ENCODE measurements at regions not wholly inside any gene's neighbourhood (a gene's known extent, or its start where the extent isn't known, plus 50 kb on each side); places are given as distances from the start of the nearest gene placed in this dataset.

DNA sequence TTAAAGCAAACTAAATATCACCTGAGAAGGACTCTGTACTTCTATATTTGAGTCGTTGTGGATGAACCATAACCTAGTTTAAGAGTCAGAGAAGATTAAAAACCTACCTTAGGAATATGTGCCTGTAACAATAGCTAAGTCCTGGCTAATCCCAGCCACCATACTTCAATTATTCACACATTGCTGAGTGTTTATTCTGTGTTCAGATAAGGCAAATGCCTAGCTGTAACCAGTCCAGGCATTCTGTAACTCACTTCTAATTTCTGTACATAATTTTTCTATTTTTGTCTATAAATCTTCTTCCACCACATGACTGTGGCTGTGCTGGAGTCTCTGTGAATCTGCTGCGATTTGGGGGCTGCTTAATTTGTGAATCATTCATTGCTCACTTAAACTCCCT, 441.9 kb upstream of the ADAMTS5 start:
- no peak overlapping the region for H3K27ac Mint-ChIP-seq
- H3K36me3 Mint-ChIP-seq = no peaks in the 10 kb centered on the region
- DNase-seq (ENCODE audit: low spot score in 2 of 2) = no peak
- peaks cover 4 to 5% of the 10 kb centered on the region in 2 donors for H3K9me3 Mint-ChIP-seq
- ATAC-seq = no peak

DNA sequence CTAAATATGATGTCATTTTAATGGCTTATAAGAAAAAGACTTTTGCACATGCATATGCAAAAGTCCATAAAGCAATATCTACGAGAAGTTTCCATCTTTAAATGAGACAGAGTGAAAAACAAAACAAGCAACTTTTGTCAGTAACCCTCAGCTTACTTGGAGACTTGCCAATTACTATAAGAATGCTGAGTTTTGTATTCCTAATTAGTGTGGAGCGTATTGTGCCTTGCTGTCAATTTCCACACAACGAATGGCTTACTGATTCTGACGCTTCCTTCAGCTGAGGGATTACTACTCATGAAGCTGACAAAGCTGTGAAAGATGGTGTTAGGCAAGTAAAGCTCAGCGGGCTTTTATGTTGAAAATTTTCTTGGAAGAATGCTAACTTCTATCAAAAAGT, 440.4 kb upstream of the ADAMTS5 start:
- H3K9me3 Mint-ChIP-seq = peaks cover 4 to 5% of the 10 kb centered on the region in 2 donors
- no peak for DNase-seq (ENCODE audit: low spot score in 2 of 2)
- no peak for ATAC-seq
- no peaks in the 10 kb centered on the region for H3K36me3 Mint-ChIP-seq
- H3K27ac Mint-ChIP-seq = no peak overlapping the region

DNA sequence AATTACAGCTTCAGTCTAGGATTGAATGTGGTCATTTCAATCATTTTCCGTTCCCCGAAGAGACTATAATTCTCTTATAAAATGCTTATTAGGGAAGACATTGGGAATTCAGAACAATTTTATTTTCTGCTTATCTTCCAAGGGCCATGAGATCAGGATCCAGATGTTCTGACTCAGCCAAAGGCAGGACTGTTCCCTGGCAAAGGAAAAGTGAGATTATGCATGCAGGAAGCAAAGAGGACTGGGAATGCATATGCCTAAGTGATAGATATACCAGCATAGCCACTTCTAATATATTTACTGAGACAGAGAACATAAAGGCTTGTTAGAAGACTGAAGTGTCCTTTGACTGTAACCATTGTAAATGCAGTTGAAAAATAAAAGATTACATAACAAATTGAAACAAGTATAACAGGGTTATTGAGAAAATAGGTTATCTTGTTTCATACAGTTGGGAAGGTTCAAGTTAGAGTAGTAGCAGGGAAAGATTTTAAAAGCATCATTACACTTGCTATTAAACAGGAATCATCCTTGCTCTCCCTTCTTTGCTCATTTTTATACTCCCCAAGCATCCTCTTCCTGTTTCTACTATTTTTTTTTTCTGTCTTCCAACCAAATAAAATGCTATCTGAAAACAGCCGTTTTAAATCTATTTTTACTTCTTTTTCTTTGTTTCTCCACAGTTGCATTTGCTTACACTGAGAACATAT, 439.6 kb upstream of the ADAMTS5 start:
- DNase-seq (ENCODE audit: low spot score in 2 of 2) (no peak), ATAC-seq (no peak)
- no peaks in the 10 kb centered on the region for H3K36me3 Mint-ChIP-seq
- peaks cover 4 to 8% of the 10 kb centered on the region in 2 donors for H3K9me3 Mint-ChIP-seq
- H3K27ac Mint-ChIP-seq = no peak overlapping the region

DNA sequence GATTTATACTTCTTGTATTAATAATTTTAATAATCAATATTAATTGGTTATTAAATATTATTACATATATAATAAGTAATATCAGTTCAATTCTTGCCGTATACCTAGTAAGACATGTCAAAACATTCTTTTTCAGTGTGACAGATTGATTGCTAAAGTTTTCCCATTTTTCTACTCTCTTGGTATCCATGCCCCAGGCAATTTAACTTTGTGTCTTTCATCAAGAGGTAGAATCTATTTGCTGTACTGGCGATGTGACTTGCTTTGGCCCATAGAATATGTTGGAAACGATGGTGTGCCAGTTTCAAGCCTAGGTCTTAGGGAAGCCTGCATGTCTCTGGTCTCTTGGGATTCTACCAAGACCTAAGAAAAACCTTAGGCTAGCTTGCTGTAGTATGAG, 436.1 kb upstream of the ADAMTS5 start:
- ATAC-seq (no peak), DNase-seq (ENCODE audit: low spot score in 2 of 2) (no peak)
- Mint-ChIP-seq H3K27ac (no peak overlapping the region), H3K36me3 (no peaks in the 10 kb centered on the region), H3K9me3 (peaks cover 3 to 4% of the 10 kb centered on the region in 2 donors)

DNA sequence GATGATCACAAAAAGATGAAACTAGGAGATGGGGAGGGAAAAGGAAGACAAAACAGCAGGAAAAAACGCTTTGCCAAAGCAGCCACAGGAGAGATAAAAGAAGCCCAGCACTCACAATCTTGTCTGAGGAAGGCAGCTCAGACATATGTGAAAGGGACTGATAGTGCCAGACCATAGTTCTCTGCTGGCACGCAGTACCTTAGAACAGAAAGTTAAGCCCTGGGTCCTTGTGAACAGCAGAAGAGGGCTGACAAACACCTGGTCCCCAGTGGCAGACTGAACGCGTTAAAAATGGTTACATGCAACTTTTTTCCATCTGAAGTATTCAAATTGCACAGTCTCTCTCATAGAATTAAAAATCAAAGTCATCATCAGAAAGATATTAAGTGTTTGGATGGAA, 433.2 kb upstream of the ADAMTS5 start:
- H3K36me3 Mint-ChIP-seq = no peaks in the 10 kb centered on the region
- ATAC-seq = no peak
- no peak overlapping the region for H3K27ac Mint-ChIP-seq
- no peak for DNase-seq (ENCODE audit: low spot score in 2 of 2)
- H3K9me3 Mint-ChIP-seq = peaks cover 3 to 11% of the 10 kb centered on the region in 2 donors

GRCh38 chr21:27397578-27397977, 430.7 kb upstream of the ADAMTS5 start:
- H3K27ac Mint-ChIP-seq = no peak overlapping the region
- ATAC-seq = no peak
- peaks cover 3 to 11% of the 10 kb centered on the region in 2 donors for H3K9me3 Mint-ChIP-seq
- H3K36me3 Mint-ChIP-seq = no peaks in the 10 kb centered on the region
- no peak for DNase-seq (ENCODE audit: low spot score in 2 of 2)

DNA sequence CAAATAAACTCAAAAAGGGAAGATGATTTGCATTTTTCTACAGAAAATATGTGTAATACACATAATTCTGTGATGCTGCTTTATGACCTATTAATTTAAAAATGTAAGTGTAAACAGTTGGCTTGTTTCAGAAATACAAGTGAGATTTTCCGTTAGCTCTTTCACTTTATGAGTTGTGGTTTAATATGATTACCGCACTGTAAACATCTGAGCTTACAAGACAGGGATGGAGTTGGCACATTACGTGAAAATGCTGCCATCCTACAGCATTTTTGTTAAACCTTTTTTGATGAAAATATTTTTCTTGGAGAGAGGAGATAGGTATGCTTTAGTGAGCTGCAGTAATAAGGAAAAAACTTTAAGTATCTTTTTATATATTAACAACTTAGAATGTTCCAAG, 426.8 kb upstream of the ADAMTS5 start:
- Mint-ChIP-seq H3K9me3 (peaks cover 10% of the 10 kb centered on the region in 2 donors), H3K27ac (no peak overlapping the region), H3K36me3 (no peaks in the 10 kb centered on the region)
- ATAC-seq (no peak), DNase-seq (ENCODE audit: low spot score in 2 of 2) (no peak)

DNA sequence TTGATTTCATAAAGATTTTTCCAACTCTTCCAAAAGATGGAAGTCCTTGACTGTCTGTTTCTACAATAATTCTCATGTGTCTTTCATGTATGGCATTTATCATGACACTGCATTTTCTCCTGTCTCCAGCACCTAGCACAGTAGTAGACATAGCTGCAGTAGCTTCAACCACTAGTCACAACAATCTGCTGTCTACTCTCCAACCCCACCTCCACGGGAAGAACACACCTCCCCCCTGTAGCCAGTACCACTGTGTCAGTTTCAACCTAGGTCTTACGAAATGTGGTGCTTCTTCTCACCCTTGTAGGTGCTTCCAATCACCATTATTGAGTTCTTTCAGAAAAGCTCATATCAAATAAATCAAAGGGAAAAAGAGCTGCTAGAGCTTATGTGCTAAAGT, 425.1 kb upstream of the ADAMTS5 start:
- ATAC-seq (no peak), DNase-seq (ENCODE audit: low spot score in 2 of 2) (no peak)
- H3K9me3 Mint-ChIP-seq = peaks cover 10% of the 10 kb centered on the region in 2 donors
- H3K27ac Mint-ChIP-seq = no peak overlapping the region
- H3K36me3 Mint-ChIP-seq = no peaks in the 10 kb centered on the region

DNA sequence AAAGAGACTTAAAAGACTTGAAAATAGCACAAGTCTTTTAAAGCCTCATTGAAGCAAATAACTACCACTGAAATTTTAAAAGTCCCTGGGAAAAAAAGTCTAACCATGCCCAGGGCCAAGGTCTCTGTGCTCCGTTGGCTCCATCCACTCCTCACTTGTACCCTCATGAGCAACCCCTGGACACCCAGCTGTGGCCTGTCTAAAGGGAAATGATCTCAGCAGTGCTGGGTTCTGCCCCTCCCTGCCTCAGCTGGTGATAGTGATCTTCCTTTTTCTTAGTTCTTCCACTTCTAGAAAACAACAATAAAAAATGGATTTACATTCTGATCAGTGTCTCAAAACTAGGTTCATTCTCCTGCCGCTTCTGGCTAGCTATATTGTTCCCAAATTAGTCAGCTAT, 423.5 kb upstream of the ADAMTS5 start:
- H3K9me3 Mint-ChIP-seq = peaks cover 4 to 10% of the 10 kb centered on the region in 2 donors
- DNase-seq (ENCODE audit: low spot score in 2 of 2) = no peak
- H3K36me3 Mint-ChIP-seq = no peaks in the 10 kb centered on the region
- H3K27ac Mint-ChIP-seq = peak overlapping the region in 1 of 2 donors; percentile 39
- ATAC-seq = no peak

GRCh38 chr21:27388825-27389224, 421.9 kb upstream of the ADAMTS5 start:
- ATAC-seq (no peak), DNase-seq (ENCODE audit: low spot score in 2 of 2) (no peak)
- H3K27ac Mint-ChIP-seq = no peak overlapping the region
- peaks cover 4 to 10% of the 10 kb centered on the region in 2 donors for H3K9me3 Mint-ChIP-seq
- no peaks in the 10 kb centered on the region for H3K36me3 Mint-ChIP-seq

DNA sequence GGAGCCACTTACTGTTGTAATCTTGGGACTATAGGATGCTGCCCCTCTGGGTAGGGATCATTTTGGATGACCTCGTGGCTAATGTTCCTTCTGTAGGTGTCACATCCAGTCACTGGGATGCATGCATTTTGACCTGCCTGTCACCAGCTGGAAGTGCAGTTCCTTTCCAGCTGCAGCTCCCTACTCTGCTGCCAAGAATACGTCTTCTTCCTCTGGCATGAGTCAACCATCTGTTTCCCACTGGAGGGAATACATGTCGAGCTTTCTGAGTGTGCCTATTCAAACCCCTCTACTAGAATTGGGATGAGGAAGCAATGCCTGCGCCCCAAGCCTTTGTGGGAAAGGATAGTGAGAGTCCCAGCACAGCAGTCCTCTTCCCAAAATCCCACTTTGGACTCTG, 415.5 kb upstream of the ADAMTS5 start:
- Mint-ChIP-seq H3K9me3 (peaks cover 0 to 4% of the 10 kb centered on the region in 2 donors), H3K27ac (no peak overlapping the region), H3K36me3 (no peaks in the 10 kb centered on the region)
- DNase-seq (ENCODE audit: low spot score in 2 of 2) (no peak), ATAC-seq (no peak)

DNA sequence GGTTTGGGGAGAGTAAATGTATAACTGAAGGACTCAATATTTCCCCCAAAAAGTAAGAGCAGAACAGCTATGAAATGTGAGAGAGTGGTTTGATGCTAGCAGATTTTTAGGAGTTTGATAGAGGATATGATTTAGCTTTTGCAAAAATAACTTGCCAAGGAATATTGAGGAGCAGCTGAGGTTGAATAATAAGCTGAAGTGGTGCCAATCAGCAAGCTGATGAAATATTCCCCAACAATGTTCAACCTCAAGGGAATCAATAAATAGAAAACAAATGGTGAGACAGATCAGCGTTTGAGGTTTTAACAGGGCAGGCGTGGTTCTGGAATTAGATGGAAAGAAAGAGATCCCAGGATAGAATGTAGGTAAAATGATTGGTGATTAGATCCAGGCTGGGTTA, 413.4 kb upstream of the ADAMTS5 start:
- H3K27ac Mint-ChIP-seq = no peak overlapping the region
- peaks cover 0 to 4% of the 10 kb centered on the region in 2 donors for H3K9me3 Mint-ChIP-seq
- ATAC-seq (no peak), DNase-seq (ENCODE audit: low spot score in 2 of 2) (no peak)
- no peaks in the 10 kb centered on the region for H3K36me3 Mint-ChIP-seq

GRCh38 chr21:27379354-27379753, 412.5 kb upstream of the ADAMTS5 start:
- no peak overlapping the region for H3K27ac Mint-ChIP-seq
- DNase-seq (ENCODE audit: low spot score in 2 of 2) (no peak), ATAC-seq (no peak)
- H3K36me3 Mint-ChIP-seq = no peaks in the 10 kb centered on the region
- peaks cover 0 to 4% of the 10 kb centered on the region in 2 donors for H3K9me3 Mint-ChIP-seq

DNA sequence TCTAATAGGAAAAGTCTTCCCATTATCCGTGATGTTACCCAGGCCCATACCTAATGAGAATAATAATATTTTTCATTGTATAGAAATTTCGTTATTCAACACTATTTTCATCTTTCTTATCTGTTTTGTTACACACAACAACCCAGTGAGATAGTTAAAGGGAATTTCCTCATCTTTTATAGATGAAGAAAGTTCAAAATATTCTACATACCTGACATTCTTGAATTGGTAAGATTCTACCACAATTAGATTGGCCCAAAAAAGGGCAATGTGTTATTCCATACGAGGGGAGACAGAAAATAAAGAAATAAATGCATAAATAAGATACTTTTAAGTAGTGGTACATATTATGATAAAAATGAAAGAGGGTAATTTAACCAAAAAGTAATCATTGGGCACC, 405.5 kb upstream of the ADAMTS5 start:
- Mint-ChIP-seq H3K27ac (no peak overlapping the region), H3K9me3 (peaks cover 0 to 9% of the 10 kb centered on the region in 2 donors), H3K36me3 (no peaks in the 10 kb centered on the region)
- DNase-seq (ENCODE audit: low spot score in 2 of 2) = no peak
- no peak for ATAC-seq

DNA sequence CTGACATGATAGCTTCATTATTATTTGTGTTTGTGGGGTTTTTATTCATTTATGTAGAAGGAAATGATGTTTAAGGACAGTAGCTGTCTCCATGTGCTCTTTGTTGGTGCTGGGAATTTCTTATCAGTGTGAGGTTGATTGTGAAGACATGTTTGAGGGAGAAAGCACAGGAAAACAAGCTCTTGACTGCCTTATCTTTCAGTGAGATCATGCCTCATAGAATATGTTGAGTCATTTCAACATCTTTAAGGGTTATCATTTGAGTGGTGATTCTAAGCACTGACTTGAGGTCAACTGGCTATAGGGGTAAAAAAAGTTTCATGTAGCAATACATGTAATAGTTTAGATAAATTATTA, 405.1 kb upstream of the ADAMTS5 start:
- Mint-ChIP-seq H3K36me3 (no peaks in the 10 kb centered on the region), H3K27ac (no peak overlapping the region), H3K9me3 (peaks cover 0 to 9% of the 10 kb centered on the region in 2 donors)
- DNase-seq (ENCODE audit: low spot score in 2 of 2) (no peak), ATAC-seq (no peak)

DNA sequence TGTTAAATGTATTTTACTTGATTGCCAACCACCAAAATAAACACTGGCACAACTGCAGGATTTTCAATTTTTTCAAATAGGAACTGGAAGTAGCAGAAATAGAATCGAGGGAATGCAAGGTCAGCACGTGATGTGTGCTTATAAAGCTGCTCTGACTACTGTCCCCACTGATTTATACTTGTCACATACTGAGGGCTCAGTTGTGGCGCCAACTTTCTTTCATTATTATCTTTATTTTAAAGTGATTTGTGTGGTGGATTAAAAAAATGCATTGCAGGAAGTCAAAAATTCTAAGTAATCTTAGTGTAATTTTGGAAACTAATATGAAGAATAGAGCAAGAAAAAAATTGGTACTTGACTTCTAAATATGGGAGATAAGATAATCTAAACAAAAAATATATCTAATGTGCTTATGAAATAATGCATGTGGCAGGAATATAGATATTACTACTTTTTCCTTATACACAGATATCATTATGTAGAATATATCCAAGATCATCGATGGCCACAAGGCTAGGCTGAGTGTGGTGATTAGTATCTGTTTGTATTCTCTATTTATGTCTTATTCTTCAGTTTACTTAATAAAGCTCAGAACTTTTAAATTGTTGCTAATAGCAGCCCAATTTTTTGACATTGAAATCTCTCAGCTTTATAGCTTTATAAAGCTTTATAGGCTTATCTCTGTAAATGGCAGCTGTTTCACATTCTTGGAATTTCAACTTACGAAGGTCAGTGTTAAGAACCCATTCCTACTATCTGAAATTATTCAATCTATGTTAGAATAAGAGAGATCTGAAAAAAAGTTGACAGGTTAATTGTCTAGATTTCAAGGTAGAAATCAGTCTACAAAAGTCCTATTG, 404.5 kb upstream of the ADAMTS5 start:
- ATAC-seq (no peak), DNase-seq (ENCODE audit: low spot score in 2 of 2) (no peak)
- H3K9me3 Mint-ChIP-seq = peaks cover 0 to 9% of the 10 kb centered on the region in 2 donors
- H3K36me3 Mint-ChIP-seq = no peaks in the 10 kb centered on the region
- H3K27ac Mint-ChIP-seq = no peak overlapping the region

DNA sequence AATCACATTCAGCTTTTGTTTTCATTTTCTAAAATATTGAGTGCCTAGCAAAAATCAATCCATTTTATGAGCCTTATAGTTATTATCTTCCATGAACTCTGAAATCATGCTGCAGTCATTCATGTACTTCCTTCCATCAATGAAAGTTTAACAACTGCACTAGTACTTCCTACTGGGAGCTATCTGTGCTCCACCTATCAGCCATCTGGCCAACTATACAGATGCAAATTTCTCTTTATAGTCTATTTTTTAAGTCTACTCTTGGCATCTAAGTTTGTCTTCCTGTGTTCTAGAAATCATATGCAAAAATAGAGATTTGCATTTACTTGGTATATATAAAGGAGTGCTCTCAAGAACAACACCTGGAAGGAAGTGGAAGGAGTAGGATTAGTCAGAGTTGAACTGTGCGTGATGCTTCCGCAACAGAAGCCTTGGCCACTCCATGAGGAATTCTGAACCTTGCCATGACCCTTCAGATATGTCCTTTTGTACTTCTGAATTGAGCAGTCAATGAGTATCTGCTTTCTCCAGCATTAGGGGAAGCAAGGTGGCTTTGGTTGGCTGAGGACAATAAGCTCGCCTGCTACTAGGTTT, 403.2 kb upstream of the ADAMTS5 start:
- H3K27ac Mint-ChIP-seq = no peak overlapping the region
- no peaks in the 10 kb centered on the region for H3K36me3 Mint-ChIP-seq
- peaks cover 0 to 9% of the 10 kb centered on the region in 2 donors for H3K9me3 Mint-ChIP-seq
- ATAC-seq (no peak), DNase-seq (ENCODE audit: low spot score in 2 of 2) (no peak)

Data from activated naive CD4-positive, alpha-beta T cell treated with anti-CD3 and anti-CD28 coated beads, Interleukin-2, amount 50 U/mL, for 72 hours (primary cell).